HG03521 (cell line): ENCODE measurements at regions not wholly inside any gene's neighbourhood (a gene's known extent, or its start where the extent isn't known, plus 50 kb on each side); places are given as distances from the start of the nearest gene placed in this dataset.
"Not testable (repeated sequence)": the region's sequence is repeated elsewhere in the genome, so short reads cannot be mapped to it uniquely, and the experiment has no call there.

Experiments
- ATAC-seq: cut with Tn5 transposase; IDR thresholded peaks from one replicate; pipeline ENCODE4 v1.9.1; 2021; ENCODE audit warnings: mild to moderate bottlenecking, moderate library complexity; ENCODE audit not compliant: unreplicated experiment

DNA sequence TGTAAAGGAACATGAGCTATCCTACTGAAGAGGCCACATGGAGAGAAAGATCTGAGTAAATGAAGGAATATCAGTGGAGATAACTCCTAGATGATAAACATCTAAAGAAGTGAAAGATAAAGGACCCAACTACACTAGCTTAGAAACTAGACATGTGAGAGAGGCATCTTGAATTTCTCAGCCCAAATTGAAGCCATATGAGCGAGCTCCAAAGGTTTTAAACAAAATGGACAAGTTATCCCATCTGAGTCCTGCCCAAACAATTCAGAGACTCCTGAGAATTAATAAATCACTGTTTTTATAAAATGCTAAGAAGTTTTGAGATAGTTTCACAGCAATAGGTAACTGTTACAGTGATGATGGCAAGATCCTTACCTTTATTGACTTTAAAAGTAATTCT is 438.9 kb downstream of the NAV3 start:
- no peak for ATAC-seq

DNA sequence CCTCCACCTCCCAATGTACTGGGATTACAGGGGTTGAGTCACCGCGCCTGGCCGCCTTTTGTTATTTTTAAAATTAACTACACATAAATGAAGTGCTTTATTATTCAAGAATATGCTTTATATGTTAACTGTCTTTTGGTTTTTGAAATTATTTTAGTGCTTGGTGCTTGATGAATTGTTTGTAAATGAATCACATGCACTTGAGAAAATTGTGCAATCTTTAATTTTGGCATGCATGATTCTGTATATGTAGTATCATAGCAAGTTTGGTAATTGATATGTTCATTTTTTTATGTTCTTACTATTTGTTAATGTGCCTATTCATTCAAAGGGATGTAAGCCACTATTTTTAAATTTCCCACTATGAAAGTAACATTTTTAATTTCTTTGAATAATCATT is 440.9 kb downstream of the NAV3 start:
- ATAC-seq: no peak

DNA sequence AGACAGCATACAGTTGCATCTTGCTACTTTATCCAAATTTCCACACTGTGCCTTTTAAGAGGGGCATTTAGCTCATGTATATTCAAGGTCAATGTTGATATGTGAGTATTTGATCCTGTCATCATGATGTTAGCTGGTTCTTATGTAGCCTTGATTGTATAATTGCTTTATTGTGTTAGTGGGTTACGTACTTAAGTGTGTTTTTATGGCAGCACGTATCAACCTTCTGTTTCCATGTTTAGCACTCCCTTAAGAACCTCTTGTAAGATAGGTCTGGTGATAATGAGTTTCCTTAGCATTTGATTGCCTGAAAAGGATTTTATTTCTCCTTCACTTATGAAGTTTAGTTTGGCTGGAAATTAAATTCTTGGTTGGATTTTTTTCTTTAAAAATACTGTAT is 445.2 kb downstream of the NAV3 start:
- ATAC-seq: no peak

DNA sequence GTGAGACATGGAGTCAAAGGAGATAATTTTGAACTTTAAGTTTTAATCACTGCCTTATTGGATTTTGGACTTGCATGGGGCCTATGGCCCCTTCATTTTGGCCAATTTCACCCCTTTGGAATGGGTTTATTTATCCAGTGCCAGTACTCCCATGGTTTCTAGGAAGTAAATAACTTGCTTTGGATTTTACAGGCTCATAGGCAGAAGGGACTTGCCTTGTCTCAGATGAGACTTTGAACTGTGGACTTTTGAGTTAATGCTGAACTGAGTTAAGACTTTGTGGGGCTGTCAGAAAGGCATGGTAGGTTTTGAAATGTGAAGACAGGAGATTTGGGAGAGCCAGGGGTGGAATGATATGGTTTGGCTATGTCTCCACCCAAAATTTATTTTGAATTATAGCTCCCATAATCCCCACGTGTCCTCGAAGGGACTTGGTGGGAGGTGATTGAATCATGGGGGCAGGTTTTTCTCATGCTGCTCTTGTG is 448.1 kb downstream of the NAV3 start:
- ATAC-seq: no peak

DNA sequence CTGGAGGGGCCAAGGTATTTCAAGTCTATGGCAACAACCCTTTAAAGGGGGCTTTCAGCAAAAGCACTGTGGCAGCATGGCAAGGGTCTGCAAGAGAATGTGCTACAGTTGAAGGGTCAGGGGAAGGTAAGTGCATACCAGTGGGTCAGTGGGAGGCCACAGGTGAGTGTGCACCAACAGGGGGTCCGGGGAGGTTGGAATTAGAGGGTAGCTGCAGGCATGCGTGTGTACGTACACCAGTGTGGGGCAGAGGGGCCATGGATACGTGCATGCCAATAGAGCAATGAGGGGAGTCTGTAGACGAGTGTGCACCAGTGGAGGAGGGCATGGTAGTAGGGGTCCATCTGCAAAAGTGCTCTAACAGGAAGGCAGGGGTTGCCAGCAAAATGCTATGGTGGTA is 448.9 kb downstream of the NAV3 start:
- ATAC-seq: no peak

DNA sequence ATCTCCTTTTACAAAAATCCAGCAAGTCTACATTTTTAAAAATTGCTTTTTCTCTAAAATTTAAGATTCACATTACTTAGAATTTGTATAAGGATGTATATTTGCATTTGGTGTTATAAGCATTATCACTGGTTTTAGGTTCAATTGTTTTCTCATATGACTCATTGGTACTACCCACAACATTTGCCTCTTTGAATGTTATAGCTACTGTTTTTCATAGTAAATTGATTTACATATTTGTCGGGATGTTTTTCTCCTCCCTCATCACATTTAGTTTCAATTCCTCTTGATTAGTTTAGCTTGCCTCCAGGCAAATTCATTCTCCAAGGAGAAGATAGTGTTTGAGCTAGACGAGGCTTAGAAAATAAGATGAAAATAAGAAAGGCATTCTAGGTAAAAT is 450.4 kb downstream of the NAV3 start:
- not testable (repeated sequence) for ATAC-seq

DNA sequence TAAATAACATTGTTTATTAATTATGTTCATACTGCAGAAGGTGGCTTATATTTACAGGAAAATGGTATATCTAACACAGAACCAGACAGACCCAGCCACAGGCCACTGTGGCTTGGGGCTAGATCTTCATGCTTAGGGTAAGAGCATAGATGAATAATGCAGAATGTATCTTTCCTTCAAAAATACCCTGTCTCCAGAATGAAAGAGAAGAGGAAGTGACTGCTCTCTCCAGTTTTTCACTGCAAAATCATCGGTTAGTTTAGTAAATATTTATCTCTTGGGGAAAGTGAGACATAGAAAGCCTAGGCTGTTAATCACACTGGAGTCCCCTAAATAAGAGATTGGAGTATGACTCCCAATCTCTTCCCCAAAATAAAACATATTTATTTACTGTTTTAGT is 453.7 kb downstream of the NAV3 start:
- ATAC-seq: no peak

DNA sequence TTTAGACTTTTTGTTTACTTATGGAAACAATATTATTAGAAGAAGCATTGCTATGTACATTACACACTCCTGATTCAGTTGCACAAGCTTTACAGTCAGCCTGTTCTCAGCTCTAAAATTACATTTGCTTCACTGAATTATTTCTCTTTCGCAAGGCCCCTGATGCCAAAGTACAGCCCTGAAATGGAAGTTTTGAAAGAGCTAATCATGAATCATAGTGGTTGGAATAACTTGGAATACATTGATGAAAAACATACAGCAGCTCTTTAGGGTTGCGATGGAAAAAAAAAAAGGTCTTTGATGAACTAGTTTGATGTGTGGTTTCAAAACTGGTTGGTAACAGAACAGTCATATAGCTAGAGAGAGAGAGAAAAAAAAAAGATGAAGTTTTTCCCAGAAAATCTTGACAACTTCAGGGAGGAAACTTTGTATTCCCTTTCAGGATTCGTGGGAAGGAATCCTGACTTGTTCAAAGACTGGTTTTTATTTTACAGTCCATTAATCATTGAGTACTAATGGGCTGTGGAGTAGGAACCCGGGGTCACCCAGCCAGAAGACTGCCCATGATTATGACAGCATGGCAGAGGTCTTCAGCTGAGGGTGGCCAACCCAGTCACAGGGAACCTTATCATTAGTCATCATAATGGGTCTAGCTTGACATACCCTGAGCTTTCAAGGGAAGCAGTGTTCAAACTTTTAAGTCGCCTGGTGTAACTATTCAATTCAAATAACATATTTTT is 460.1 kb downstream of the NAV3 start:
- no peak for ATAC-seq

DNA sequence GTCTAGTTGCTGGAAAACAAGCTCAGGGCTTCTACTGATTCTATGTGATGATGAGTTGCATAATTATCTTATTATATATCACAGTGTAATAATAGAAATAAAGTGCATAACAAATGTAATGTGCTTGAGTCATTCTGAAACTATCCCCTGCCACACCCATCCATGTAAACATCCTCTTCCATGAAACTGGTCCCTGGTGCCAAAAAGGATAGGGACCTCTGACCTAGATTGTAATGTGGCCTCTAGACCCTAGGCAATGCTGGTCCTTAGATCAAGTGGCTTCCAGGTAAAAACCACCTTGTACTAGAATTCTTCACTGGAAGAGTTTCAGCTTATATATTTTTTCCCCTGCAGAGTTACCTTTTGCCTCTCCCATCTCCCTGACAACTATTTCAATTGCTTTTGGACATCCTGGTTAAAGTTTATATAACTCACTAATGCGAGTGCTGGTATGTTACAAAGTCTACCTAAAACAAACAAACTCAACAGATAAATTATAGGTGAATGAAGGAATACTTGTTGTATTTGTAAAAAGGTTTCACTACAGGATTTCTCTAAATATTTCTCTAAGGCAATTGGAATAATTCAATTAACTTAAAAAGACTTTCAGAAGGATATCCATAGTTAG is 462.5 kb downstream of the NAV3 start:
- ATAC-seq: no peak

DNA sequence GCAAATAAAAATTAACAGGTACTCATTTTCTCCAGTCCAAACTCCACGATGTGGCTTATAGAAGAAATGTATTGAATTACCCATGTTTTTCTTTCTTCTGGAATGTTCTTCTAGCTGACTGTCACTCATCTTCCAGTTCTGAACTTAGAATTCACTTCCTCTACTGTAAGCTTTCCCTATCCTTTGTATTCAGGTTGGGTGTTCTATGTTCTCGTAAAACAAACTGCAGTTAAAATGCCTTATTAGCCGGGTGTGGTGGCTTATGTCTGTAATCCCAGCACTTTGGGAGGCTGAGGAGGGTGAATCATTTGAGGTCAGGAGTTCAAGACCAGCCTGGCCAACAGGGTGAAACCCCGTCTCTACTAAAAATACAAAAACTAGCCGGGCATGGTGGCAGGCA is 470.6 kb downstream of the NAV3 start:
- ATAC-seq: not testable (repeated sequence)

DNA sequence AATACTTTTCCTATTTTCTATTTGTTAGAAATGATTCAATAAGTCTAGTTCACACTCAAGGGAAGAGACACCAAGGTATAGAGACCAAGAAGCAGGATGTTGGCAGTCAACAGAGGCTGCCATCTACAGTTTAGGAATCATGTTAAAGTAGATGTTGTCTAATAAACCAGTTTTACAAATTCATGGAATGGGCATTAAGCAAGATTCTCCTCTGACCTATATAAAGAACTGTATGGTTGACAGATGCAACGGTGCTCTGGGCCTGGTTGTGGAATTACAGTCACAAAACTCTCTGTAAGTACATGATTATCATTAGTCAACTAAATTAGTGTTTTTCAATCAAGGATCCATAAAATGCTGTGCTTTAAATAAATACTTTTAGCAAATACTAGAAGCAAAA is 475.1 kb downstream of the NAV3 start:
- no peak for ATAC-seq

DNA sequence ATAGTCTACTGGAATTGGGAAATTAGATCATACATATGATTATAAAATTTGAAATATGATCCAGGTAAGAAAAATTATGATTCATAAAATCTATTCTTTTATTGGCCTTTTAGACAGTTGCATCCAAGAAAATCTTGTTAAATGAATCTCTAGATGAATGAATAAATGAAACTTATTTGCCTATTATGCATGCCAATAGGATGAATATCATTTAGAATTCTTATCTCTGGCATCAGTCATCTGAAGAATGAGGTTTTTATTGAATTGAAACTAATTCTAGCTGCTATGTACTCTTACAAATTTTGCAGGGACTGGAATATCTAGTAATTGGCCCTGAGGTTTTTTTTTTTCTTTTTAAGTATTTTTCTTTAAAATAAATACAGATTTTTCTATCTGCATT is 475.5 kb downstream of the NAV3 start:
- no peak for ATAC-seq

DNA sequence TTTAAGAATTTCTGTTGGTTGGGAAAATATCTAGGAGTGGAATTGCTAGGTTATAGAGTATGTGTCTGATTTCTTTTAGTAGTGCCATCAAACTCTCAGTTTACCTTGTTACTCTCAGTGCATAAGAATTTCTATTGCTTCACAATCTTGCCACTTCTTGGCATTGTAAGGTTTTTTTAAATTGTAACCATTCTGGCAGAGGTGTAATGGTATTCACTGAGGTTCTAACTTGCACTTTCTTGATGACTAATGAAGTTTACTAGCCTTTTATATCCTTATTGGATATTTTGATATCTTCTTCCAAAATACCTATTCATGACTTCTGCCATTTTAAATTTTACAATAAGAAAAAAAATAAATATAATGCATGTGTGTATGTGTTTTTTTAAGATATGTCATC is 478.0 kb downstream of the NAV3 start:
- ATAC-seq: no peak

DNA sequence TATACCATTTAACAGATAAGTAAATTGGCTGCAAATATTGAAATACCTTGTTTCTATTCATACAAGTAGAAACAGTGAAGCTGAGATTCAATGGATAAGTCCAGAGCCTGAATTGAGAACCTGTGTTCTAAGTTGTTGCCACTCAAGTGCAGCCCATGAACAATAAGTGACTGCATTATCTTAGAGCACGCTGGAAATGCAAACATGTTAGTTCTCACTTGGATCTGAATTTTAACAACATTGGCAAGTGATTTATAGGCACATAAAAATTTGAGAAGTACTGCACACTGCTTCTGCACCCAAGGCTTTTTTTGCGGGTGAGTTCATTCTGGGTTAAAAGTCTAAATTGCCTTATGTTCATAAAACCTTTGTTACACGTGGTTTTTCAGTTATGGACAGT is 484.3 kb downstream of the NAV3 start:
- no peak for ATAC-seq

DNA sequence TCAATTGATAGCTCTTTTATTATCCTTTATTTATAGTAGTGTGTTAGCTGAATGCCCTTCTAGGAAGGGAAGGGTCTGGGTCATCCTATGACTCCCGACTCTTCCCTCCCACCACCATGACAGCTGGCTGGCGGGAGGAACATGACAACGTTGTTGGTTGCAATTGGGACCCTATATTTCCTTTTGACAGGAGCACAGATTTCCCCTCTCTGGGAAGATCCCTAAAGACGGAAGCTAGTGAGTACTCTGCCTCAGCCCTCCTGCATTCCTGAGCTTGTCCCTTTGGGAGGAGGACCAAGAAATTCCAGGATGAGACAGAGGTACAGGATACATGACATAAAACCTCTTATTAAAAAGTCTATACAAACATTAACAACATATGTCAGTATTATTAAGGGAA is 485.4 kb downstream of the NAV3 start:
- no peak for ATAC-seq

DNA sequence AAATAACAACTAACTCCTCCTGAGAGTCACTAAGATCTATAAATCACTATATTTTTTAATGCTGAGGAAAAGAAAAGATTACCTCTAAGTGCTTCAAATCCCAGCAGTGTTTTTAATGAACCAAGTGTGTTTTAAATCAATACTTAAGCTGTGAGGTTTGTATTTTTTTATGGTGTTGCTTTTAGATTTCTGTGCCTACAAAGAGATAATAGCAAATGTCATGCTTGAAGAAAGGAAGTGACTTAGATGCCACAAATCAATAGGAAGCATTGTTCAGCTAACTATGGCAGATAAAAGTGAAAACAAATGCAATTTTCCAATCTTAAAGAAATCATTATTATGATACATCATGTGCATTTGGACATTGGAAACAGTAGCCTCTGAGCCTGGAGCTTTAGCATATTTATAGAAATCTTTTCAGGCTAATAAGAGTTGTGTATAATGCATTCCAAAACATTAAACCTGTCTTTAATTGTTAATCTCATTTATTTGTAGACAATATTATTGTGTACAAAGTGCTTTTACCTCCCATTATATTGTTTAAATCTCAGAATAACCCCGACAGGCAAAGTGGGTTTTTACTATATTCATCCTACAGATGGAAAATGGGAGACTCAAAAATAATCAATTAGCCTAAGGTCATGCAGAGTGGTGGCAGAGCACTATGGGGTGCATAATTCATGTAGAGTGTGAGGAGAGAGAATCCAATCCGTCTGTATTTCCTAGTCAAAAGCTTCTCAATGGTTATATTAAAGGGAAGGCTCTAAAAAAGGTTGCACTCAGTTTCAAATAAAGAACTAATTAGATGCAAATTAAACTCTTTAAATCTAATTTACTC is 486.2 kb downstream of the NAV3 start:
- ATAC-seq: no peak

DNA sequence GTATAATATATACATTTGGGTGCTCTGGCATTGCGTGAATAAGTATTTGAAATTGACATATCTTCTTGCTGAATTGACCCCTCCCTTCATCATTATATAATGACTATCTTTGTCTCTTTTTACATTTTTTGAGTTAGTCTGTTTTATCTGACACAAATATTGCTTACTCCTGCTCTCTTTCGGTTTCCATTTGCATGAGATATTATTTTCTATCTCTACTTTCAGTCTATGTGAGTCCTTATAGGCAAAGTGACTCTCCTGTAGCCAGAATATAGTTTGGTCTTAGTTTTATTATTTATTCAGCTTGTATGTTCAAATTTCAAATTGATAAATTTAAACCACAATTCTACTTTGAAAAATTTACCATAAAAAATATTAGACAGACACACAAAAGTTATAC is 491.0 kb downstream of the NAV3 start:
- ATAC-seq: no peak

DNA sequence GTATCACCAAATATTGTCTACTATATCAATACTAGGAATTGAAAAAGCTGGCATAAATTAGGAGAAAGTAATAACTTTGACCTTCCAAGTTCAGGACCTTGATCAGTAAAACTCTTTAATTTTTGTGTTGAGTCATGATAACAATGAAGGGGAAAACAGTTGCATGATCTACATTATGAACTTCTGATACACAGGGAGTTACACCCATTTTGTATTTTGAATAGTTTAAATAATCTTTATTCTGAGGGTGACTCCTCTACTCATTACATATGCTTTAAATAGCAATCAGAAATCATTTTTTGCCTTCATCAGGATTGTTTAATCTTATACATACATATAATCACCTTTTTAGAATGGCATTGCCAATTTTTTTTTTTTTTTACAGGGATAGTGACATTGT is 492.5 kb downstream of the NAV3 start:
- ATAC-seq: no peak

DNA sequence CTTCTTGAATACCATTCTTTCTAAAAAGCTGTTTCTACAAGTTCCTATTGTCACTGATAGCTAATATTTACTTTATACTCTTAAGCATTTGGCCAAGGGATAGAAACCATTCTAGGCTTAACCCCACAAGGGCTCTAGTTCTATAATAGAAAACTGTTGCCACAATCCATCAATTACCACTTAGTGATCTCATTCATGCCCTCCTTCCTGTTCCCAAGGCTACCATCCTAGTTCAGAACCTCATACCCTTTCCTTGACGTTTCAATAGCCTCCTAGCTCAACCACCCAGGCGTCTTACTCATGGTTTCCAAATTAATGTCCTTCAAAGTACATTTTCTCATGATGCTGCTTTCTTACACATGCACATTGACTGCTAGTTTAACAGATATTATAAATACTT is 493.5 kb downstream of the NAV3 start:
- ATAC-seq: no peak

DNA sequence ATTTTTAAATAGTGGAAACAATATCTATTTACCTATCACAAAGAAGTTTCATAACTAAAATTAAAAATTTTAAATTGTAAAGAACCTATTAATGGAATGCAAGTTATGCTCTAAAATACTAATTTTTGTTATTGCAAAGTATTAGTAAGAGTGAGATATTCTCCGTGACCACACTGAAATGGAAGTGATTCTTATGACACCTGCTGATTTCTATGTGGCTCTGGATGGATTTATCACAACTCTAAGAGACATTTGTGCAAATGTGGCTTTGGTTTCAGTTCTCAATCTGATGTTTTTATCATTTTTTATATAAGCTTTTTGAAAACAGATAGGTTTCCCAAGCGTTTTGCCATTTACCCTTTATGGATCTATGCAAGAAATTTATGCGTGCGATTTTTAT is 497.8 kb downstream of the NAV3 start:
- ATAC-seq: no peak

DNA sequence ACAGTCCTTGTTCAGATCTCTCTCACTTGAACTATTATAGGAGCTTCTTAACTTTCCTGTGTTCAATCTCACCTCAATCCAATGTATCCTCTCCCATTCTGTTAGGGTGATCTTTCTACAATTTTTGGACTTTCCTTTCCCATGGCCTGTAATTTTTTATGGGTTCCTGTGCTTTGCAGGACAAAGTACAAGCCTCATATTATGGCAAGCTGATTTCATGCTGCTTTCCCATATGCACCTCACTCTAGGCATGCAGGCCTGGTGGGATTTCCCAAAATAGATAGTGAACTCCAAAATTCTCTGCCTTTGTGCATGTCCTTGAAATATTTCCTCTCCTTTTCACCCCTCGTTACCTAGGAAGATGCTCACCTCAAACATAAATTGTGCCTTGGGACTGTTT is 499.4 kb downstream of the NAV3 start:
- no peak for ATAC-seq

DNA sequence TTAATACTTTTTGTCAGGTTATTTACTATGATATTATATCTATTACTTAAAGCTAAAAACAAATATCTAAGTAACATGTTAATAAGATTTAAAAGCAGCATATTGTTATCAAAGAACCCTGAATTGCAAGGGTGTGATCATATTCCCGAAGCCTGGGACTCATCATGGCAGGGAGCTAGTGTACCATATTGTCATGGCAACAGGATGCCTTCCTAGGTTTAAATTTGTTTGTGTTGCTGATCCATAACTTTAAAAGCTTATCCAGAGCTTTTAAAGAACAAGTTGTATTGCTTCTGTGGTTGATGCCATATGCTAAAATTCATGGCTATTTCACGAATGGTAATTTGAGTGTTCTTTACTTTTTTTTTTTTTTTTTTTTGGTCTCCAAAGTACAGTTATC is 500.5 kb downstream of the NAV3 start:
- ATAC-seq: no peak
